ENCODE measurements at regions not wholly inside any gene's neighbourhood (a gene's known extent, or its start where the extent isn't known, plus 50 kb on each side); places are given as distances from the start of the nearest gene placed in this dataset.

DNA sequence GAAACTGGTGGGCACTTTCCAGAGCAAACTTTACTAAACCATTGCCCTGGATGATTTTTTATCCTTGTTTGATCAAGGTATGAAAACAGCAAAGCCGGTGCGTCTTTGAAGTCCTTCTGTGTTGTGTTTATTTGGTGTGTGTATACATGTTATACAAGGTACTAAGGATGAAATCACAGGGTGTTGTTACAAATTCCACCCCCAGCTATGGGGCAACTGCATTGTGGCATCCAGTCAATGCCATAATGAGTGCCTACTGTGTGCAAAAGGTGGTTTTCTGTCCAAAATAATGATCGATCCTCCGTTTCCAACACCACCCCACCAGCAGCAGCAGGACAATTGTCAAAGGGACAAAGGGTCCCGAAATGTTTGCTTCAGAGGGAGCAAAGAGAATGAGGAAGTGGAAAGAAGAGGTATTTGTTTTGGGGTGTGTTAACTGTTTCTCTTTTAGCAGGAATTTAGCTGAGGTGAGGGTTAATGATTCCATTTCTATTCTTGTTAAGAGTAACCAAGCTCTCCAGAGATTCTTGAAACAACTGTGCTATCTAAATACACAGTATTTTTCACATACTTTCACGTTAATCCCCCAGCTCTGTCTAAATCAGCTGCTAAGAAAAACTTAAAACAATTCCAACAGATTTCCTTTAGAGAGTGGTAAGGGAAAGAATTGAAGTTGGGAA lies 568.7 kb upstream of the KLF4 start (continued):
- TF ChIP-seq ZNF274 (IDR thresholded peaks at IDR 0.05; ENCODE audit: low read length) (no peak), ZNF274 (tag by site-specific recombination; IDR thresholded peaks at IDR 0.05; ENCODE audit: borderline replicate concordance) (no peak), ZNF660 (tag by site-specific recombination; IDR thresholded peaks at IDR 0.05) (no peak), IKZF3 (tag by site-specific recombination; IDR thresholded peaks at IDR 0.05) (no peak), ZNF248 (tag by site-specific recombination; IDR thresholded peaks at IDR 0.05) (no peak), SCRT1 (tag by site-specific recombination; IDR thresholded peaks at IDR 0.05; ENCODE audit: borderline replicate concordance) (no peak), SP7 (tag by site-specific recombination; IDR thresholded peaks at IDR 0.05) (no peak), ZBTB48 (tag by site-specific recombination; IDR thresholded peaks at IDR 0.05) (no peak), ZBTB17 (tag by site-specific recombination; IDR thresholded peaks at IDR 0.05) (no peak)

DNA sequence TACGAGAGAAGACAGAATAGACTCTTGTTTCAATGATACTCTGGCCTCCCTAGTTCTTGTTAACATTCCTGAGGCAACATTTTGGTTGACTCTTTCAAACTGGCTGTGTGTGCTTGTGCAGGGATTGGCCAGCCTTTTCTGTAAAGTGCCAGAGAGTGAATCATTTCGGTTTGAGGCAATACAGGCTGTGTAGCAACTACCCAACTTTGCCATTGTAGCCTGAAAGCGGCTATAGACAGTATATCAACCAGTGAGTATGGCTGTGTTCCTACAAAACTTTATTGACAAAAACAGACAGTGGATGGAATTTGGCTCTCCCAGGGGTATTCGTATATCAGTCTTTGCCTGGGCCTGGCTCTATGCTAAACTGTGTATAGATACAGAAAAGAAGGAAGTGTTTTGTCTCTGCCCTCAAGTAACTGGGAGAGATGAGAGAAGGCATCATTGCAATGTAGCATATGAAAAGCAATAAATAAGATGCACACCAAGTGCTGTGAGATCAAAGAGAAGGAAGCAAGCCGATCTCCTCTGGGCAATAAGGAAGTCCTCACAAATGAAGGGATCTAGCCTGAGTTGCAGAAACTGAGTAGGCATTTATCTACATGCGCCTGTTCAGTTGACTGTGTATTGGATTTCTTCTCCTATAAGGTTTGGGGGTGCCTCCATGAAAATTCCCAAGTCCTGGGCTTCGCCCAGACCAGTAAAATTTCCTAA lies 568.0 kb upstream of the KLF4 start:
- Histone ChIP-seq H3K9me3 (ENCODE audit: control insufficient read depth, insufficient read depth, low read depth, low read length) (no peaks in the 10 kb centered on the region), H3K27ac (ENCODE audit: extremely low read depth, low read depth, low read length) (no peak overlapping the region), H3K36me3 (ENCODE audit: control insufficient read depth in 2 of 2, insufficient read depth in 1 of 2, low read length in 2 of 2) (no peaks in the 10 kb centered on the region), H3K4me3 (ENCODE audit: low read depth, low read length) (no peak overlapping the region), H3K4me1 (ENCODE audit: control insufficient read depth, insufficient read depth, low read length) (0 out of 2 replicates have a peak, but pooled peaks cover 3% of the 10 kb centered on the region)
- TF ChIP-seq ZNF654 (tag by site-specific recombination; IDR thresholded peaks at IDR 0.05; ENCODE audit: low read depth) (no peak), ZNF391 (tag by site-specific recombination; IDR thresholded peaks at IDR 0.05; ENCODE audit: borderline replicate concordance, low read depth) (no peak), REPIN1 (tag by site-specific recombination; IDR thresholded peaks at IDR 0.05; ENCODE audit: low read depth) (no peak), ZNF335 (tag by site-specific recombination; conservative IDR thresholded peaks at IDR 0.05) (no peak), KLF8 (tag by site-specific recombination; IDR thresholded peaks at IDR 0.05) (no peak), ZNF404 (tag by site-specific recombination; IDR thresholded peaks at IDR 0.05) (no peak), YY2 (tag by site-specific recombination; IDR thresholded peaks at IDR 0.05) (no peak), ZNF629 (tag by site-specific recombination; IDR thresholded peaks at IDR 0.05) (no peak), ZNF747 (tag by site-specific recombination; IDR thresholded peaks at IDR 0.05) (no peak), KLF1 (tag by site-specific recombination; IDR thresholded peaks at IDR 0.05) (no peak), KLF9 (tag by site-specific recombination; IDR thresholded peaks at IDR 0.05; ENCODE audit: low read depth) (no peak), ZNF626 (tag by site-specific recombination; IDR thresholded peaks at IDR 0.05) (no peak), OVOL3 (tag by site-specific recombination; IDR thresholded peaks at IDR 0.05) (no peak), ZNF23 (tag by site-specific recombination; IDR thresholded peaks at IDR 0.05; ENCODE audit: borderline replicate concordance) (no peak)
- TF ChIP-seq, protein P1, sequence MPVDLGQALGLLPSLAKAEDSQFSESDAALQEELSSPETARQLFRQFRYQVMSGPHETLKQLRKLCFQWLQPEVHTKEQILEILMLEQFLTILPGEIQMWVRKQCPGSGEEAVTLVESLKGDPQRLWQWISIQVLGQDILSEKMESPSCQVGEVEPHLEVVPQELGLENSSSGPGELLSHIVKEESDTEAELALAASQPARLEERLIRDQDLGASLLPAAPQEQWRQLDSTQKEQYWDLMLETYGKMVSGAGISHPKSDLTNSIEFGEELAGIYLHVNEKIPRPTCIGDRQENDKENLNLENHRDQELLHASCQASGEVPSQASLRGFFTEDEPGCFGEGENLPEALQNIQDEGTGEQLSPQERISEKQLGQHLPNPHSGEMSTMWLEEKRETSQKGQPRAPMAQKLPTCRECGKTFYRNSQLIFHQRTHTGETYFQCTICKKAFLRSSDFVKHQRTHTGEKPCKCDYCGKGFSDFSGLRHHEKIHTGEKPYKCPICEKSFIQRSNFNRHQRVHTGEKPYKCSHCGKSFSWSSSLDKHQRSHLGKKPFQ (tag by site-specific recombination; IDR thresholded peaks at IDR 0.05): no peak
- TF ChIP-seq, protein P2, sequence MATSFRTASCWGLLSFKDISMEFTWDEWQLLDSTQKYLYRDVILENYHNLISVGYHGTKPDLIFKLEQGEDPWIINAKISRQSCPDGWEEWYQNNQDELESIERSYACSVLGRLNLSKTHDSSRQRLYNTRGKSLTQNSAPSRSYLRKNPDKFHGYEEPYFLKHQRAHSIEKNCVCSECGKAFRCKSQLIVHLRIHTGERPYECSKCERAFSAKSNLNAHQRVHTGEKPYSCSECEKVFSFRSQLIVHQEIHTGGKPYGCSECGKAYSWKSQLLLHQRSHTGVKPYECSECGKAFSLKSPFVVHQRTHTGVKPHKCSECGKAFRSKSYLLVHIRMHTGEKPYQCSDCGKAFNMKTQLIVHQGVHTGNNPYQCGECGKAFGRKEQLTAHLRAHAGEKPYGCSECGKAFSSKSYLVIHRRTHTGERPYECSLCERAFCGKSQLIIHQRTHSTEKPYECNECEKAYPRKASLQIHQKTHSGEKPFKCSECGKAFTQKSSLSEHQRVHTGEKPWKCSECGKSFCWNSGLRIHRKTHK (tag by site-specific recombination; IDR thresholded peaks at IDR 0.05): no peak
- CTCF ChIA-PET: interaction anchor here (0.8 kb wide), 1 partner anchor 509 kb away, joined by 3 read pairs; no protein-coding TSS in a partner anchor
- POLR2A ChIA-PET: no interaction called here
